MG63 (cell line): ENCODE measurements at regions not wholly inside any gene's neighbourhood (a gene's known extent, or its start where the extent isn't known, plus 50 kb on each side); places are given as distances from the start of the nearest gene placed in this dataset.
"Not testable (repeated sequence)": the region's sequence is repeated elsewhere in the genome, so short reads cannot be mapped to it uniquely, and the experiment has no call there.

Experiments used
- DNase-seq: peaks from one replicate; pipeline ENCODE4 v3.0.0-alpha.2; 2020
- H3K27me3 ChIP-seq: fragments of 250-450 bp; sonication (Bioruptor Pico); 2 replicates; pipeline ENCODE4 v1.5.1; 2020; ENCODE audit warnings: mild to moderate bottlenecking, moderate library complexity
- H3K36me3 ChIP-seq: fragments of 250-450 bp; sonication (Bioruptor Pico); 2 replicates; pipeline ENCODE4 v1.5.1; 2020; ENCODE audit warnings: mild to moderate bottlenecking, moderate library complexity
- H3K4me3 ChIP-seq: fragments of 250-450 bp; sonication (Bioruptor Pico); 2 replicates; pipeline ENCODE4 v1.5.1; 2020; ENCODE audit warnings: mild to moderate bottlenecking, moderate library complexity
- H3K9me3 ChIP-seq: fragments of 250-450 bp; sonication (Bioruptor Pico); 2 replicates; pipeline ENCODE4 v1.5.1; 2020; ENCODE audit warnings: mild to moderate bottlenecking, moderate library complexity

DNA sequence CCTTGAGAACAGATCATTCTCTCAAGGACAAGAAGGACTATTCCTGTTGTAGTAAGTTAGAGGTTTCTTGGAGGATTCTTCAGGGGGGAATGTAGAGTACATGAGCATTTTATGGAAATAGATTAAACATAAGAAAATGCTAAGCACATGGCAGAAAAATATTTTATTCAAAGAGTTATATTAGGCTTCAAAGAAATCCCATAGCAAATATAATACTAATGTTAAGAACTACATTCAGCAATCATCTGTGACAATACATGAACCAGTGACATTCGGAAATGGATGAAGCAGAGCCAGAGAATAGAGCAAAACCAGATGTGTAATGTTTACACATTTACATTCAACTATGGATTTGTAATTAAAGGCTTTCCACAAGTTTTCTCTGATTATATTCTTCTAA is 288.6 kb downstream of the NAF1 start:
- Histone ChIP-seq H3K4me3 (no peak overlapping the region), H3K9me3 (0 out of 2 replicates have a peak, but pooled peaks cover 2% of the 10 kb centered on the region), H3K27me3 (no peaks in the 10 kb centered on the region), H3K36me3 (no peaks in the 10 kb centered on the region)
- no peak for DNase-seq

DNA sequence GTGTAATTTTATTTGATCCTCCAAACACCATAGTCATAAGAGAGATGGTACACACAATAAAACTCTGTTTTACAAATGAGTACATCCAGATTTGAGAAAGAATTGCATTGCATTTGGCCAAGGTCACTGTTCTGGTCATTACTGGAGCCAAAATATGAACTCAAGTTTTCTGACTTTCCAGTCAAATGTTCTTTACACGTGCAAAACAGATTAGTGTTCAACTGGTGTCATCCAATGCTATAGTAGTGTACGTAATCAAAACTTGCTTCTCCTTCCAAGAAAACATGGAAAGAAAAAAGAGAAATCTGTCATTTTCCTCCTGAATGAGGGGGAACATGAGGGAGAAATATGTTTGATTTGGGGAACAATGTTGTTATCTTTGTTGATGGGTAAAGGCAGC is 291.9 kb downstream of the NAF1 start:
- H3K9me3 ChIP-seq = 0 out of 2 replicates have a peak, but pooled peaks cover 2% of the 10 kb centered on the region
- no peaks in the 10 kb centered on the region for H3K27me3 ChIP-seq
- DNase-seq = no peak
- no peak overlapping the region for H3K4me3 ChIP-seq
- no peaks in the 10 kb centered on the region for H3K36me3 ChIP-seq

DNA sequence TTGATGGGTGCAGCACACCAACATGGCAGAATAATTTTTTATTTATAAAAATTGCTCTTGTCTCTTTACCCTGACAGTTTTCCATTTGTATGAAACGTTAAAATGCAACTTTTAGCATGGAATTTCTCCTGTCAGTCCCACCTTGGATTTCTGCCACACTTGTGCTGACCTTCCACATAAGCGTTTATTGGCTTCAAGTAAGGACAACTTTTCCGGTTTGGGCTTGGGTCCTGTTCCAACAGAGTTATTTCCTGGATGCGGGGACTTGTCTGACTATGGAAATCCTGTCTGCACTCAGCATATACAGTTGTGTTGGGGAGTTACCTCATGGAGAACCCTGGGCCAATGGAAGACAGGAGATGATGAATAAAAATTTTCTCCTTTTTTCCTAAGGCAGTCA is 294.7 kb downstream of the NAF1 start:
- no peaks in the 10 kb centered on the region for H3K36me3 ChIP-seq
- no peaks in the 10 kb centered on the region for H3K27me3 ChIP-seq
- H3K4me3 ChIP-seq = no peak overlapping the region
- DNase-seq = no peak
- H3K9me3 ChIP-seq = peaks cover 5% of the 10 kb centered on the region; the same call in 1 of the 2 replicates

DNA sequence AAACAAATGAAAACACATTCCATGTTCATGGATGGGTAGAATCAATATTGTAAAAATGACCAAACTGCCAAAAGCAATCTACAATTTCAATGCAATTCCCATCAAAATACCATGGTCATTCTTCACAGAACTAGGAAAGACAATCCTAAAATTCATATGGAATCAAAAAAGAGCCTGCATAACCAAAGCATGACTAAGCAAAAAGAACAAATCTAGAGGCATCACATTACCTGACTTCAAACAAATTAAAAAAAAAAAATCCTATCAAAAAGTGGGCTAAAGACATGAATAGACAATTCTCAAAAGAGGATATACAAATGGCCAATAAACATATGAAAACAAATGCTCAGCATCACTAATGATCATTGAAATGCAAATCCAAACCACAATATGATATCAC is 297.5 kb downstream of the NAF1 start:
- no peak overlapping the region for H3K4me3 ChIP-seq
- no peaks in the 10 kb centered on the region for H3K36me3 ChIP-seq
- H3K27me3 ChIP-seq = no peaks in the 10 kb centered on the region

DNA sequence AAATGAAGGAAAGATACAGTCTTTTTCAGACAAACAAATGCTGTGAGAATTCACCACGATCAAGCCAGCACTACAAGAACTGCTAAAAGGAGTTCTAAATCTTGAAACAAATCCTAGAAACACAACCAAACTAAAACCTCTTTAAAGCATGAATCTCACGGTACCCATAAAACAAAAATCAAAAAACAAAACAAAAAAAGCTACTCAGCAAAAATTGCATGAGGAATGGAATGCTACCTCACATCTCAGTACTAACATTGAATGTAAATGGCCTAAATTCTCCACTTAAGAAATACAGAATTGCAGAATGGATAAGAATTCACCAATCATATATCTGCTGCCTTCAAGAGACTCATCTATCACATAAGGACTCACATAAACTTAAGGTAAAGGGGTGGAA is 300.1 kb downstream of the NAF1 start:
- Histone ChIP-seq H3K27me3 (no peaks in the 10 kb centered on the region), H3K9me3 (peaks cover 13% of the 10 kb centered on the region), H3K4me3 (no peak overlapping the region), H3K36me3 (no peaks in the 10 kb centered on the region)
- no peak for DNase-seq

More for the DNA sequence above, 297.5 kb downstream of the NAF1 start:
- peaks cover 15% of the 10 kb centered on the region for H3K9me3 ChIP-seq
- no peak for DNase-seq

DNA sequence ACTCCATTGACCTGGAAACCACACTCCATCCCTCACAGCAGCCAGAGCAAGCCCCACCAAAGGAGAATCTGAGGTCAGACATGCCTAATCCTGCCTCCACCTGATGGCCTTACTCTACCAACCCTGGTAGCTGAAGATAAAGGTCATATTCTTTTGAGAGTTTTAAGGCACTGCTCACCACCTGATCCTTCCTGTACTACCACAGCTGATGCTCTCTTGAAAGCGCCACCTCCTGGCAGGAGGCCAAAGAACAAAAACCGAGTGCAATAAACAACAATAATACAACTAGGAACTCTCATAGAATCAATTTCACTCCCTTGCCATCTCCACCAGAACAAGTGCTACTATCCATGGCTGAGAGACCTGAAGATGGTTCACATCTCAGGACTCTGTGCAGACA is 301.6 kb downstream of the NAF1 start:
- H3K9me3 ChIP-seq = peaks cover 13% of the 10 kb centered on the region
- H3K27me3 ChIP-seq = no peaks in the 10 kb centered on the region
- H3K4me3 ChIP-seq = no peak overlapping the region
- no peaks in the 10 kb centered on the region for H3K36me3 ChIP-seq
- DNase-seq = no peak

DNA sequence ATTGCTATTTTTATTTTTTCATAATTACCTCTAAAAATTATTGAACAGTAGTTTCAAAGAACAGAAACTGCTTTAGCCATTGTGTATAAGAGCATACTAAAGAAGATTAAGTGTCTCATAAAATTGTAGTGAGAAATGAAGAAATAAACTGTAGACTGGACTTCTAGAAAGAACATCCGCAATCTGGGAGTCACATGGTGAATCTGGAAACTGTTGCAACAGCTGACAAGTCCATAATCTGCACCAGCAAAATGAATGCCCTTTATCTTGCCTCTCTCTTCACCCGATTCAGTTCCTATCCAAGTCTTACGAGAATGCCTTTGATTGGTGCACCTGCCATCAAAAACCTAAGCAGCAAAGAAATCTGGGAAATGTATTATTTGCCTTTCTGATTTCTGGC is 312.9 kb downstream of the NAF1 start:
- Histone ChIP-seq H3K27me3 (no peaks in the 10 kb centered on the region), H3K36me3 (no peaks in the 10 kb centered on the region), H3K4me3 (no peak overlapping the region), H3K9me3 (no peaks in the 10 kb centered on the region)
- DNase-seq = no peak

DNA sequence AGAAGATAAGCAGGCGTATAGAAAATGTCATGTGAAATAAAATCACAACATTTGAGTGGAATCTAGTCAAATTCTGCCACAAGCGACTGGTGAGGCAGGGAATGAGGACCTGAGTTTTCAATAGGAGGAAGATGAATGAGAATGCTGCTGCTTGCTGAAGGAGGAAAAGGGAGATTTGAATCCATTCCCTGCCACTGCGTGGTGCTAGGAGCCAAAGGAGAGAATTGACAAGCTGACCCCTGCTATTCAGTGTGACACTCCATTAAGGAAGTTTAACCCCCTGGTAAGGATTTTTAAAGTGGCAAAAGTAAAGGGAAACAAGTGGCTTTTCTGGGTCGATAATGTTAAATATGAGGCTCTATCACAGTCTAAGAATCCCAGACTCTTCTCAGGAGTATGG is 314.0 kb downstream of the NAF1 start:
- Histone ChIP-seq H3K36me3 (no peaks in the 10 kb centered on the region), H3K4me3 (no peak overlapping the region), H3K9me3 (no peaks in the 10 kb centered on the region), H3K27me3 (no peaks in the 10 kb centered on the region)
- DNase-seq = no peak

DNA sequence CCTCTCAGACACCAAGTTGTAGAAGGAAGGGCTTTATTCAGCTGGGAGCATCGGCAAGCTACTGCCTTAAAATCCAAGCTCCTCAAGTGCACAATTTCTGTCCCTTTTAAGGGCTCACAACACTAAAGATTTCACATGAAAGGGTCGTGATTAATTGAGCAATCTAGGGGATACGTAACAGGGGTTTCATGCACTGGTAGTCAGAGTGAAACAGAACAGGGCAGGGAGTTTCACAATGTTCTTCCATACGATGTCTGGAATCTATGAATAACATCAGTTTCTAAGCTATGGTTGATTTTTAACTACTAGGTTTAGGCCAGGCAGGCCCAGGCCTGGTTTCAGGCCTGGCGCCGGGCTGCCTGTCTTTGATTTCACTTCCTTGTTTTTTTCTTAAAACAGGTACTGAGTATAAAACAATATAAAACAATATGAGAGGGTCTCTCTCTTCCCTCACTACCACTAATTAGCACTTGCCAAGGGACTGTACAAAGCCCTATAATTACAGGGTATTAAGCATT is 315.4 kb downstream of the NAF1 start:
- H3K4me3 ChIP-seq, H3K27me3 ChIP-seq, H3K9me3 ChIP-seq, H3K36me3 ChIP-seq, DNase-seq: not testable (repeated sequence)

DNA sequence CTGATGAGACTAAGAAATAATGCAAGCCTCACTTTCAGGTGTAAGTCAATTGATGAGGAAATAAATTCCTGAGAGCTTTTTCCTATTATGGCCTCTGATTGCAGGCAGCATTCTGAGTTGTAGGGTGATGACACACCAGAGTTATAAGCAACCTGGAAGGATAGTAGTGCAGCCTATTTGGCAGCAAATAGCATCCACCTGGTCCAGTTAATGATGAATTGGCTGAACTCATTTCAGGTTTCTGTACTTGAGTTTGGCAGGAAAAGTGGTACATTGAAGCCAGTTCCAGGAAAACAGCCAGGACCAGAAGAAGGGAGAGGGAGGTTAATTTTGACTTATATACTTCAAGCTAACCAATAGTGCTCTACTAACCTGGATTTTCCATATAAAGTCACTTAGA is 316.8 kb downstream of the NAF1 start:
- DNase-seq = peak; percentile 38
- Histone ChIP-seq H3K36me3 (no peaks in the 10 kb centered on the region), H3K27me3 (no peaks in the 10 kb centered on the region), H3K4me3 (no peak overlapping the region), H3K9me3 (no peaks in the 10 kb centered on the region)

DNA sequence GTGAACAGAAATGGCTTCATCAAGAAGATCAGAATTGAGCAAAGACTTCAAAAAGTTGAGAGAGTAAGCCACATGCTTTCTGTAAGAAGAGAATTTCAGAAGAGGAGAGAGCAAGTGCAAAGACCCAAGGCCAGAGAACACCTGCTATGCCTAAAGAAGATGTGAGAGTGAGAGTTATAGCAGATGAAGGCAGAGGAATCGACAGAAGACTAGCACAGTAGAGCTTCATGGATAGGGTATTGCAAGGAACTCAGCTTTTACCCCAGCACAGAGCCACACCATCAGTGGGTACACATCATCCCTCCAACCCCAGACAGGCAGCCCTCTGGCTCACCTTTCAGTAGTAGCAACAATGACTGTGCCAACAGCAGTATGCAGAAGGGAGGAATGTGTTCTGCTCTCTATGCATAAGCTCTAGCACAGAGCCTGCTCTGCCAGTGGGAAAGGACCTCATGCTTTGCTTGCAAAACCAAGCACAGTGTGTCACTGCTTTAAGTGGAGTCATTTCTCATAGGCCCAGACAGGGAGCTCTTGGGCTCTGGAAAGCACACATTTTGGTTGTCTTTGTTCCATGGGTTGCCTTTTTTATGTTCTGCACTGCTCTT is 318.6 kb downstream of the NAF1 start:
- no peaks in the 10 kb centered on the region for H3K27me3 ChIP-seq
- H3K36me3 ChIP-seq = no peaks in the 10 kb centered on the region
- H3K9me3 ChIP-seq = no peaks in the 10 kb centered on the region
- H3K4me3 ChIP-seq = no peak overlapping the region
- DNase-seq = no peak

DNA sequence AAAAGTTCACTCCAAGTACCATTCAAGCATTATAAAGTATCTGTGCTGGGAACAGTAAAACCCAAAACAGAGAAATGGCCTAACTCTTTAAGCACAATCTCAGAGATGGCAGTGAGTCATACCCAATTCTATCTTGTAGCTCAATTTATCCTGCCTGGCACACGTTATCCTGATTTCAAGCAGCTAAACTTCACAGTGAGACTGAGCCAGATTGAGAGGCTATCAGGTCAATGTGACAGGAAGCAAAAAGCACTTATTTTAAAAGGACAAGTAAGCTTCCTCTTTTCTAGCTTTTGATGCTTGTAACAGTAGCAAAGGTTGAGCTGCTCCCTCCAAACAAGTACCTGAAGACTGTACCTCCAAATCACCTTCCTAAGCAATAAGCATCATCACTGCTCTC is 324.9 kb downstream of the NAF1 start:
- Histone ChIP-seq H3K36me3 (no peaks in the 10 kb centered on the region), H3K9me3 (no peaks in the 10 kb centered on the region), H3K4me3 (no peak overlapping the region), H3K27me3 (no peaks in the 10 kb centered on the region)
- no peak for DNase-seq

DNA sequence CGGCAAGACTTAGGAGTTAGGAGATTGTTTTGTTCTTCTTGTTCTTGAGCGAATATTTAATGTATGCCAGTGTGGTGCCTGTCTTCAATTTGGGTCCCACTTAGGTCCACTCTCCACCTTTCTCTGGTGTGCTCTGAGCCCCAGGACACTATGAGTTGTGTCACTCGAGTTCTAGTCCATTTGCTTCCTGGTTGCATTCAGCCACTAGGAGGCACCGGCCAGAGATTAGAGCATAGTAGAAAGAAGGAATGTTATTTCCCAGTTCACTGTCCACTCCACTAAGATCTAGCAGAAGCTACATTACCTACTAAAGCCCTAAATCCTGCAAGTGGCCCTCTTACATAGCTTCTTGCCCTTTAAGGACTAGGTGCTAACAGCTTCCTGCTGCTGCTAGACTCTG is 326.9 kb downstream of the NAF1 start:
- no peaks in the 10 kb centered on the region for H3K27me3 ChIP-seq
- DNase-seq = no peak
- H3K36me3 ChIP-seq = no peaks in the 10 kb centered on the region
- no peaks in the 10 kb centered on the region for H3K9me3 ChIP-seq
- H3K4me3 ChIP-seq = no peak overlapping the region

DNA sequence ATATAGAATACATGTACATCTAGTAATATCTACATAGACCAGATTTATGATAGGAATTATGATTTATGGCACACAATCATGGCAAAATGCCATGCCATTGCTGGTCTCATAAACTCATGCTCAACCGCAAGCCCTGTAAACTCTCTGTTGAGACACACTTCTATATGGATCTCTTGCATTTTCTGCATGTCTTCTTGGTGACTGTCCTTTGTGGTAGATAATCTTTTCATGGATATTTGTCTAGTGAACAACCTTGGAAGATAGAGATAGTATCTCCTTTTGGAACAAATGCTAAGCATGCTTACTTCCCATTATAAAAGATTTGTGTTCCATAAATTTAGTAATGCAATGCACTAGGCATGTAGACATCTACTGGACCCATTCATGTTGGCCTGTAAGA is 328.0 kb downstream of the NAF1 start:
- DNase-seq = no peak
- Histone ChIP-seq H3K4me3 (no peak overlapping the region), H3K36me3 (no peaks in the 10 kb centered on the region), H3K27me3 (no peaks in the 10 kb centered on the region), H3K9me3 (no peaks in the 10 kb centered on the region)

DNA sequence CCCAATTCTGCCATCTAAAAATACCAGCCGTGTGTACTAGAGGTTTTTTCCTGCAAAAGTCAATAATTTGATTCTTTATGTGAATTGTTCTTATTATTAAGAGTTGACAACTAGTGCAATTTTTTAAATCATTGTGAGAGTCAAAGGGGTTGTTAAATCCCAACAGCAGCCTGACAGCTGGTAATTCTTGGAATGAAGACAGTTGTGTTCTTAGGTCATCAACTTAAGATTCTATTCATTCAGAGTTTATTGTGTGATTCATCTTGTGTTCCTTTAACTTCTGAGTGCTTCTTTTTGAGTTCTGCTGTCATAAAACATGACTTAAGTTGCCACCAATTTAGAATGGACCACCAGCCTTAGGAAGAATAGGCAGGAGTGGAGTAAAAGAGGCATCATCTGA is 329.0 kb downstream of the NAF1 start:
- DNase-seq = no peak
- Histone ChIP-seq H3K27me3 (no peaks in the 10 kb centered on the region), H3K36me3 (no peaks in the 10 kb centered on the region), H3K9me3 (no peaks in the 10 kb centered on the region), H3K4me3 (no peak overlapping the region)

DNA sequence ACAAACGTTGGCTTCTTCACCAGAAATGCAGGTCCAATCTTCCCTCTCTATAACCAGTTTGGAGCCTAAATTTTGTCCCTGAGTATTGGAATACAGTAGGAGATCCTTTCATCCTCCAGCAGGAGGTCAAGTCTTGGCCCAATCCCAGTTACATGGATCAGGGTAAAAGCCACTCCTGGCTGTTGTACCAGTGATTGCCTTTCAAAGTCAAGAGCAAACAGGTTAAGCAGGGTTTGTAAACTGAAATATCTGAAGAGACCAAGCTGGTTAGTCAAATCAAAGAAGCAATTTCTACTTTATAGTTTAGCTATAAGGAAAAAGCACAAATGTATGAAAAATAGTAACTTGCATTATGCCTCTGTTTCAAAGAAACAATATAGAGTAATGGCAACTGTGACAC is 329.4 kb downstream of the NAF1 start:
- no peaks in the 10 kb centered on the region for H3K36me3 ChIP-seq
- DNase-seq = no peak
- H3K9me3 ChIP-seq = no peaks in the 10 kb centered on the region
- H3K27me3 ChIP-seq = no peaks in the 10 kb centered on the region
- no peak overlapping the region for H3K4me3 ChIP-seq

DNA sequence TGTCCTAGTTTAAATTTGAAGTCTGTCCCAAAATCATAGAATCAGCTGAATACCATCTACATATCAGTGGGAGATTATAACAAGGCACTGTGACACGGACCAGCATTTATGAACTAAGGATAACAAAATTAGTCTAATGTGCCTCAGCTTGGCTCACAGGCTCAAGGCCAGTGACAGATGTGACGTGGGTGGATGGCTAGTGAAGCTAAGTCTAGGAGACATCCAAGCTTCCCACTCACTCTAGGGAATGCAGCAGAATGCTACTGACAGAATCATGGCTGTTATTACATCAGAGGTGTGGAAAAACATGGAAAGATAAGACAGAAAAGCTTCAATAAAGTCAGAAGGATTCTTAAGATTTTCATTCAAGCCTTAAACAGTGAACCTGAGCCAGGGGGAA is 329.9 kb downstream of the NAF1 start:
- no peaks in the 10 kb centered on the region for H3K9me3 ChIP-seq
- no peaks in the 10 kb centered on the region for H3K27me3 ChIP-seq
- no peak overlapping the region for H3K4me3 ChIP-seq
- H3K36me3 ChIP-seq = no peaks in the 10 kb centered on the region
- DNase-seq = no peak

DNA sequence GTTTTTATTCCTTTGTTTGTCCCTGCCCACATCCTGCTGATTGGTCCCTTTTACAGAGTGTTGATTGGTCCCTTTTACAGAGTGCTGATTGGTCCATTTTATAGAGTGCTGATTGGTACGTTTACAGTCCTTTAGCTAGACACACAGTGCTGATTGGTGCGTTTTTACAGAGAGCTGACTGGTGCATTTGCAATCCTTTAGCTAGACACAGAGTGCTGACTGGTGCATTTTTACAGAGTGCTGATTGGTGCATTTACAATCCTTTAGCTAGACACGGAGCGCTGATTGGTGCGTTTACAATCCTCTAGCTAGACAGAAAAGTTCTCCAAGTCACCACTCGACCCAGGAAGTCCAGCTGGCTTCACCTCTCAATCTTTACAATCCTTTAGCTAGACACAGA is 330.4 kb downstream of the NAF1 start:
- not testable (repeated sequence) for H3K9me3 ChIP-seq, H3K4me3 ChIP-seq, H3K36me3 ChIP-seq, H3K27me3 ChIP-seq, DNase-seq

DNA sequence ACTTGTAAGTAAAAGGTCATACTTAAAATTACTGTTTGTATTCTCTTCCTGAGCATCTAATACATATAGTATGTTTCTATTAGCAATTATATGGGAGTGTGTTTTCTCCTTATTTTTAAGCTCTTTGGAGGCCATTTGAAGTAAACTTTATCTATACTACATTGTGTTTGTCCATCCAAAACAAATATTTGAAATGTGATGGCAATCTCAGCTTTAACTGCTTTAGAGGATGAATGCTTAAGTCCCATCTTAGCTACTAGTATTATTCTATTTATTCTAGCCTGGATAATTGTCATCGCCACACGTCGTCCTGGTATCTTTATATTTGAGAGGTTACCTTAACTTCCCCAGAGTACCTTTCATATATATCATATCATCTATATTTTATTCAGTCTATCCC is 335.8 kb downstream of the NAF1 start:
- H3K9me3 ChIP-seq = no peaks in the 10 kb centered on the region
- H3K27me3 ChIP-seq = no peaks in the 10 kb centered on the region
- no peak overlapping the region for H3K4me3 ChIP-seq
- no peak for DNase-seq
- no peaks in the 10 kb centered on the region for H3K36me3 ChIP-seq
